Ovary (tissue), 7 donors: ENCODE measurements at regions not wholly inside any gene's neighbourhood (a gene's known extent, or its start where the extent isn't known, plus 50 kb on each side); places are given as distances from the start of the nearest gene placed in this dataset.

ENCODE experiments used
- DNase-seq, 5 donors: peaks; one replicate each; pipeline ENCODE4 v3.0.0-alpha.2; 2019 to 2020
- H3K27ac ChIP-seq, 2 donors: fragments of 200-600 bp; one replicate each; pipeline versions ENCODE4 v1.5.1 to v1.8.0; 2019 to 2022
- H3K27me3 ChIP-seq: fragments of 200-600 bp; one replicate; pipeline ENCODE4 v1.8.0; 2022
- H3K36me3 ChIP-seq: fragments of 200-600 bp; sonication (generic); one replicate; pipeline ENCODE4 v1.5.1; 2019
- H3K4me1 ChIP-seq: one replicate; pipeline ENCODE4 v1.8.1; 2013; ENCODE audit warnings: mild to moderate bottlenecking, moderate library complexity; ENCODE audit not compliant: insufficient read depth
- H3K4me3 ChIP-seq: fragments of 200-600 bp; sonication (generic); one replicate; pipeline ENCODE4 v1.5.1; 2017
- H3K9me3 ChIP-seq, 2 donors: fragments of 200-600 bp in 1 of 2; sonication (generic) in 1 of 2; one replicate each; pipeline versions ENCODE4 v1.5.1 to v1.8.1; 2013 to 2019; ENCODE audit warnings: mild to moderate bottlenecking in 1 of 2, moderate library complexity in 1 of 2
- CTCF ChIP-seq, 3 donors: fragments of 450-650 bp in 2 of 3; fragments of 200-600 bp in 1 of 3; IDR thresholded peaks; one replicate each; pipeline versions ENCODE4 v1.5.1 to v1.8.0; 2016 to 2022; ENCODE audit warnings: antibody characterized with exemption in 3 of 3, mild to moderate bottlenecking in 1 of 3
- EP300 ChIP-seq: sonication (generic); formaldehyde crosslinking; IDR thresholded peaks from one replicate; pipeline ENCODE4 v1.6.1; 2017; ENCODE audit warnings: antibody characterized with exemption
- POLR2A ChIP-seq: fragments of 450-650 bp; IDR thresholded peaks from one replicate; pipeline ENCODE4 v1.6.1; 2017; ENCODE audit warnings: antibody characterized with exemption, mild to moderate bottlenecking, moderate library complexity
- WGBS, 3 donors: extraction: QIAGEN DNeasy Blood & Tissue Kit in 1 of 3; methylation state at CpG; one replicate each; pipeline versions ENCODE4 v1.1.5 to v1.1.7; 2013 to 2017; 5-methylcytosine and 5-hydroxymethylcytosine counted together
- intact Hi-C, 4 donors: fragments of 100-400 bp; cut with DNase I; formaldehyde crosslinking; loops; one replicate each; pipeline versions ENCODE4 v1.11.0 to v1.15.1; 2022 to 2023
- donor health status: DM: no; HTN: no; CAD: no; lungs with moderate emphysema.
- donor health status: DM: no; HTN: no; CAD: no.
- donor health status: Bipolar disorder and iron deficiency.
- donor health status: DM: no; HTN: no; CAD: no.
- donor health status: DM: yes; HTN: yes; CAD: no.

GRCh38 chr14:39483682-39484081, 51.4 kb upstream of the FBXO33 start:
- 85 to 93% (median 88%) methylated on average over 1 of the region's 1 CpG for WGBS, 3 donors
- no peaks in the 10 kb centered on the region for H3K27me3 ChIP-seq
- no peak for TF ChIP-seq CTCF (IDR thresholded peaks at IDR 0.05)
- TF ChIP-seq EP300 = no peak
- no peak for TF ChIP-seq POLR2A

More at GRCh38 chr14:39483682-39484081, 51.4 kb upstream of the FBXO33 start:
- Histone ChIP-seq H3K4me3 (no peak overlapping the region), H3K36me3 (no peaks in the 10 kb centered on the region), H3K9me3 (no peaks in the 10 kb centered on the region), H3K4me1 (no peaks in the 10 kb centered on the region), H3K27ac (no peak overlapping the region)
- DNase-seq = no peak
- intact Hi-C loops = no loop called here
